ENCODE measurements at regions not wholly inside any gene's neighbourhood (a gene's known extent, or its start where the extent isn't known, plus 50 kb on each side); places are given as distances from the start of the nearest gene placed in this dataset.
"Not testable (repeated sequence)": the region's sequence is repeated elsewhere in the genome, so short reads cannot be mapped to it uniquely, and the experiment has no call there.

GRCh38 chr2:167783261-167784083 lies 463.9 kb downstream of the STK39 start:
- no peaks in the 10 kb centered on the region for H3K4me1 ChIP-seq (ENCODE audit: insufficient read depth)
- H3K4me3 ChIP-seq: no peak overlapping the region
- no peak overlapping the region for H2AFZ ChIP-seq
- H3K27ac ChIP-seq: no peak overlapping the region
- H3K9ac ChIP-seq: no peak overlapping the region
- TF ChIP-seq EZH2phosphoT487 (IDR thresholded peaks at IDR 0.05; ENCODE audit: insufficient read depth, low read depth) (no peak), EZH2 (IDR thresholded peaks at IDR 0.05; ENCODE audit: insufficient read depth, poor library complexity, severe bottlenecking) (no peak)
- DNase-seq: no peak
- WGBS, 2 experiments (ENCODE audit: low coverage in 1 of 2, low lambda C conversion rate in 2 of 2, missing lambda C conversion rate in 2 of 2): 5 to 12% methylated on average over 5 of the region's 5 CpGs
- no peaks in the 10 kb centered on the region for H3F3A ChIP-seq (ENCODE audit: insufficient read depth)
- no peaks in the 10 kb centered on the region for H3K36me3 ChIP-seq (ENCODE audit: low read depth)
- in situ Hi-C loops (cut with MboI): no loop called here
- H3K9me3 ChIP-seq (ENCODE audit: low read depth): no peaks in the 10 kb centered on the region
- no peaks in the 10 kb centered on the region for H3K79me2 ChIP-seq (ENCODE audit: insufficient read depth)
- no peaks in the 10 kb centered on the region for H4K20me1 ChIP-seq (ENCODE audit: insufficient read depth)
- no peaks in the 10 kb centered on the region for H3K9me2 ChIP-seq (ENCODE audit: insufficient read depth)
- H3K4me2 ChIP-seq (ENCODE audit: unreplicated experiment): no peak overlapping the region
- H3K27me3 ChIP-seq (replicated peaks; ENCODE audit: insufficient read depth): no peaks in the 10 kb centered on the region

GRCh38 chr2:167781629-167782028 lies 465.8 kb downstream of the STK39 start:
- in situ Hi-C loops (cut with MboI); H3K4me1 ChIP-seq (ENCODE audit: insufficient read depth): not testable (repeated sequence)

GRCh38 chr2:167776359-167776758 lies 471.0 kb downstream of the STK39 start:
- no peaks in the 10 kb centered on the region for H3K9me2 ChIP-seq (ENCODE audit: insufficient read depth)
- H3K36me3 ChIP-seq (ENCODE audit: low read depth): no peaks in the 10 kb centered on the region
- no peaks in the 10 kb centered on the region for H4K20me1 ChIP-seq (ENCODE audit: insufficient read depth)
- in situ Hi-C loops (cut with MboI): no loop called here
- H3F3A ChIP-seq (ENCODE audit: insufficient read depth): no peaks in the 10 kb centered on the region
- no peaks in the 10 kb centered on the region for H3K9me3 ChIP-seq (ENCODE audit: low read depth)
- no peaks in the 10 kb centered on the region for H3K27me3 ChIP-seq (replicated peaks; ENCODE audit: insufficient read depth)
- H3K27ac ChIP-seq: no peak overlapping the region
- TF ChIP-seq EZH2 (IDR thresholded peaks at IDR 0.05; ENCODE audit: insufficient read depth, poor library complexity, severe bottlenecking) (no peak), EZH2phosphoT487 (IDR thresholded peaks at IDR 0.05; ENCODE audit: insufficient read depth, low read depth) (no peak)
- no peaks in the 10 kb centered on the region for H3K4me1 ChIP-seq (ENCODE audit: insufficient read depth)
- H3K4me2 ChIP-seq (ENCODE audit: unreplicated experiment): no peak overlapping the region
- no peak overlapping the region for H3K9ac ChIP-seq
- H3K4me3 ChIP-seq: no peak overlapping the region
- no peak for DNase-seq
- 46 to 52% methylated on average over 10 of the region's 10 CpGs for WGBS, 2 experiments (ENCODE audit: low coverage in 1 of 2, low lambda C conversion rate in 2 of 2, missing lambda C conversion rate in 2 of 2)
- no peak overlapping the region for H2AFZ ChIP-seq
- no peaks in the 10 kb centered on the region for H3K79me2 ChIP-seq (ENCODE audit: insufficient read depth)

More at GRCh38 chr2:167781629-167782028, 465.8 kb downstream of the STK39 start:
- H3K4me2 ChIP-seq (ENCODE audit: unreplicated experiment); H3K79me2 ChIP-seq (ENCODE audit: insufficient read depth); H3K9me3 ChIP-seq (ENCODE audit: low read depth); H3K4me3 ChIP-seq; H3K9ac ChIP-seq; H3F3A ChIP-seq (ENCODE audit: insufficient read depth); H3K27me3 ChIP-seq (replicated peaks; ENCODE audit: insufficient read depth); H3K9me2 ChIP-seq (ENCODE audit: insufficient read depth); DNase-seq; H2AFZ ChIP-seq; H3K36me3 ChIP-seq (ENCODE audit: low read depth); H3K27ac ChIP-seq; H4K20me1 ChIP-seq (ENCODE audit: insufficient read depth): not testable (repeated sequence)
- WGBS, 2 experiments (ENCODE audit: low coverage in 1 of 2, low lambda C conversion rate in 2 of 2, missing lambda C conversion rate in 2 of 2): 63 to 65% methylated on average over 8 of the region's 8 CpGs

- in situ Hi-C loops (cut with MboI): no loop called here
- Histone ChIP-seq H2AFZ (no peak overlapping the region), H3F3A (ENCODE audit: insufficient read depth) (no peaks in the 10 kb centered on the region), H3K27me3 (replicated peaks; ENCODE audit: insufficient read depth) (no peaks in the 10 kb centered on the region), H3K9ac (no peak overlapping the region), H4K20me1 (ENCODE audit: insufficient read depth) (no peaks in the 10 kb centered on the region), H3K79me2 (ENCODE audit: insufficient read depth) (no peaks in the 10 kb centered on the region), H3K9me2 (ENCODE audit: insufficient read depth) (no peaks in the 10 kb centered on the region), H3K9me3 (ENCODE audit: low read depth) (no peaks in the 10 kb centered on the region), H3K27ac (no peak overlapping the region), H3K4me3 (no peak overlapping the region), H3K4me2 (ENCODE audit: unreplicated experiment) (no peak overlapping the region), H3K36me3 (ENCODE audit: low read depth) (no peaks in the 10 kb centered on the region), H3K4me1 (ENCODE audit: insufficient read depth) (no peaks in the 10 kb centered on the region)
- TF ChIP-seq EZH2phosphoT487 (IDR thresholded peaks at IDR 0.05; ENCODE audit: insufficient read depth, low read depth) (no peak), EZH2 (IDR thresholded peaks at IDR 0.05; ENCODE audit: insufficient read depth, poor library complexity, severe bottlenecking) (no peak)
- 23 to 25% methylated on average over 2 of the region's 2 CpGs for WGBS, 2 experiments (ENCODE audit: low coverage in 1 of 2, low lambda C conversion rate in 2 of 2, missing lambda C conversion rate in 2 of 2)
- no peak for DNase-seq
These were observed 475.8 kb downstream of the STK39 start for GRCh38 chr2:167771628-167772027.

All from GM23248 (cell line).